Endothelial cell (in vitro differentiated cells): ENCODE measurements at regions not wholly inside any gene's neighbourhood (a gene's known extent, or its start where the extent isn't known, plus 50 kb on each side); places are given as distances from the start of the nearest gene placed in this dataset.
A peak's percentile ranks its signal among the peaks of the same experiment; 100 is the strongest.
"Not testable (repeated sequence)": the region's sequence is repeated elsewhere in the genome, so short reads cannot be mapped to it uniquely, and the experiment has no call there.

Source experiments
- DNase-seq: peaks from one replicate; pipeline ENCODE4 v3.0.0; 2021; ENCODE audit warnings: low spot score
- H3K27ac Mint-ChIP-seq: one replicate; pipeline ENCODE4 v1.8.0; 2021; ENCODE audit warnings: mixed read lengths, inconsistent platforms; ENCODE audit not compliant: unreplicated experiment
- H3K27me3 Mint-ChIP-seq: one replicate; pipeline ENCODE4 v1.8.0; 2021; ENCODE audit warnings: mild to moderate bottlenecking, moderate library complexity, mixed read lengths, inconsistent platforms; ENCODE audit not compliant: unreplicated experiment
- H3K36me3 Mint-ChIP-seq: one replicate; pipeline ENCODE4 v1.8.0; 2021; ENCODE audit warnings: mild to moderate bottlenecking, low read depth, mixed read lengths, inconsistent platforms; ENCODE audit not compliant: unreplicated experiment
- H3K4me1 Mint-ChIP-seq: one replicate; pipeline ENCODE4 v1.8.0; 2021; ENCODE audit warnings: mild to moderate bottlenecking, mixed read lengths, inconsistent platforms; ENCODE audit not compliant: unreplicated experiment
- H3K4me3 Mint-ChIP-seq: one replicate; pipeline ENCODE4 v1.8.0; 2021; ENCODE audit warnings: mild to moderate bottlenecking, mixed read lengths, inconsistent platforms; ENCODE audit not compliant: unreplicated experiment
- H3K9me3 Mint-ChIP-seq: one replicate; pipeline ENCODE4 v1.8.0; 2021; ENCODE audit warnings: mixed read lengths, inconsistent platforms; ENCODE audit not compliant: unreplicated experiment

DNA sequence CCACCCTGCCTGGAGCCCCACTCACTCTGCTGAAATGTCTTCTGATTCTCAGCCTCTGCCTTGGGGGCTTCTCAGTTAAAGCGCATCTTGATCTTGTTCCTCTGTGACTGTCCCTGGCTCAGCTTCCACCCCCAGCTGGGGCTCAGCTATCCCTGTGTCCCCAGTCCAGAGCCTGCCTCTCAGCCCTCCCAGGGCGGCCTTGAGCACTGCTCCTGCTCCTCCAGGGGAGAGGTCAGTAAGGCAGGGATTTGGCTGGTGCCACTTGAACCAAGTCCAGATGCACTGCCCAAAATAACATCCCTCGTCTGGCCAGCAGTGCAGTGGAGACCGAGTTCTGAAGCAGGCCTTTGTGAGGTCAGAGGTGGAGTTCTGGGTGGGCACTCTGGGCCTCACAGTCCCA, 1950.8 kb downstream of the FOXD4L5 start:
- H3K4me1 Mint-ChIP-seq, H3K27me3 Mint-ChIP-seq, DNase-seq, H3K4me3 Mint-ChIP-seq, H3K9me3 Mint-ChIP-seq, H3K27ac Mint-ChIP-seq, H3K36me3 Mint-ChIP-seq: not testable (repeated sequence)

- DNase-seq, H3K27ac Mint-ChIP-seq, H3K4me1 Mint-ChIP-seq, H3K9me3 Mint-ChIP-seq, H3K36me3 Mint-ChIP-seq, H3K27me3 Mint-ChIP-seq, H3K4me3 Mint-ChIP-seq: not testable (repeated sequence)
Measured at GRCh38 chr9:63333083-63333482, 1951.9 kb downstream of the FOXD4L5 start.

DNA sequence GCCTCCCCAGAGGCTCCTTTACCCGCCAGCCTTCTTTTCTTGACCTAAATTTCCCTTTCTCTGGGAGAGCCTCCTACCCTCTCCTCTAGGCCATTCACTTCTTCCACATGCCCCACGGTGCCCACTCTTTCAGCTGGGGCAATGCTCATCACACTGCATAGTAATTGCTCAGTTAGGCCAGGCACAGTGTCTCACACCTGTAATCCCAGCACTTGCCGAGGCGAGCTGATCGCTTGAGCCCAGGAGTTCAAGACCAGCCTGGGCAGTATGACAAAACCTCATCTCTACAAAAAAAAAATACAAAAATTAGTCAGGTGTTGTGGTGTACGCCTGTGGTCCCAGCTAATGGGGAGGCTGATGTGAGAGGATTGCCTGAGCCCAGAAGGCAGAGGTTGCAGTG, 1956.7 kb downstream of the FOXD4L5 start:
- H3K27me3 Mint-ChIP-seq, H3K9me3 Mint-ChIP-seq, H3K4me1 Mint-ChIP-seq, H3K4me3 Mint-ChIP-seq, DNase-seq, H3K27ac Mint-ChIP-seq: not testable (repeated sequence)
- peaks cover 12% of the 10 kb centered on the region for H3K36me3 Mint-ChIP-seq

DNA sequence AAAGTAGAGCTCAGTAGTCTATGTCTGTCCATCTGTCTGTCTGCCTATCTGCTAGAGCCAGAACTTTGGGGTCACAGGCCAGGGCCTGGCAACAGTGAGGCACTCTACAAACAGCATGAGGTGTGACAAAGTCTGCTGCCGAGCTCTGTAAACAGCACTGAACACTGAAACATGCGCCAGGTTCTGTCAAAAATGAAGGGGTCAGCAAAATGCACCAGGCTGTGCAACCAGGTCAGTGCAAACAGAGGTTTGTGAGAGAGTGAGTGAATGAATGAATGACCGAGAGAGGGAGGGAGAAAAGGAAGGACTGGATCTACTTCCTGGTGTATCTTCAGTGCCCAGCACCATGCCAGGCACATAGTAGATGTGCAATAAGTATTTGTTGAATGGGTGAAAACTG, 1957.8 kb downstream of the FOXD4L5 start:
- peaks cover 12% of the 10 kb centered on the region for H3K36me3 Mint-ChIP-seq
- H3K27ac Mint-ChIP-seq, DNase-seq, H3K9me3 Mint-ChIP-seq, H3K4me1 Mint-ChIP-seq, H3K27me3 Mint-ChIP-seq: not testable (repeated sequence)
- peak overlapping the region; percentile 33 for H3K4me3 Mint-ChIP-seq

DNA sequence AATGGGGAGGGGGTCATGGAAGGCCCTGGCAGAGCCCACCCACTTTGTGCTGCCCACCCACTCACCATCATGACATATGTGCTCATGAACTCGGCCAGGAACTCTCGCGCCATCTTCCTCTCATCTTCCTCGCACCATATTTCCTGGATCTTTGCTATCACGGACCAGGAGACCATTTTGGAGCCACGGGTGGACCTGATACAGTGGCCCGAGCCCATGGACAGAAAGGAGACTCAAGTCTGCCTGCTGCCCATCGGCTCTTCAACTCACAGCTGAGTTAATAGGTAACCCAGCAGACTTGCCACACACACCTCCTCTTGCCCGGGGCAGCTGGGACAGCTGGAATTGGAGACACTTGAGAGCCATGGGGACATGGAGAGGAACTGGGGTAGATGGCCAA, 1958.3 kb downstream of the FOXD4L5 start:
- H3K9me3 Mint-ChIP-seq, H3K4me3 Mint-ChIP-seq, H3K27me3 Mint-ChIP-seq, DNase-seq, H3K27ac Mint-ChIP-seq, H3K4me1 Mint-ChIP-seq: not testable (repeated sequence)
- peaks cover 12% of the 10 kb centered on the region for H3K36me3 Mint-ChIP-seq

DNA sequence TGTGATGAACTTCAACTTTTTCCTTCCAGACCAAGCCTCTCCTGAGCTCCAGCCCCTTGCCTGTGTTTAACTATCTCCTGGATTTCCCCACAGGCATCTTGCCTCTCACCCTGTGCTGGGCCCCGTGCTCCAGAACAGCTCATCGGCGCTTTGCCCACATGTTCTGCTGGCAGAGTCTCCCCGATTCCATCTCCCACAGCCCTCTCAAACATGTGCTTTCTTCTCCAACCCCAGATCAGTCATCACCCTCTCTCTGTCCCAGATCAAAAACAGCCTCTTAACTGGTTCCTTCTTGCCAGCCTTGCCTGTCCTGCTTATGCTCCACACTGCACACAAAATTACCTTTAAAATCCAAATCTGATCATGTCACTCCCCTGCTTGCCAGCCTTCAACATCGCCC, 1959.3 kb downstream of the FOXD4L5 start:
- H3K27ac Mint-ChIP-seq, H3K27me3 Mint-ChIP-seq, H3K4me3 Mint-ChIP-seq, H3K9me3 Mint-ChIP-seq, DNase-seq, H3K4me1 Mint-ChIP-seq: not testable (repeated sequence)
- H3K36me3 Mint-ChIP-seq = peaks cover 12% of the 10 kb centered on the region

- H3K36me3 Mint-ChIP-seq, H3K4me1 Mint-ChIP-seq, DNase-seq, H3K27ac Mint-ChIP-seq, H3K27me3 Mint-ChIP-seq, H3K9me3 Mint-ChIP-seq, H3K4me3 Mint-ChIP-seq: not testable (repeated sequence)
Measured at GRCh38 chr9:63318093-63318492, 1966.9 kb downstream of the FOXD4L5 start.

DNA sequence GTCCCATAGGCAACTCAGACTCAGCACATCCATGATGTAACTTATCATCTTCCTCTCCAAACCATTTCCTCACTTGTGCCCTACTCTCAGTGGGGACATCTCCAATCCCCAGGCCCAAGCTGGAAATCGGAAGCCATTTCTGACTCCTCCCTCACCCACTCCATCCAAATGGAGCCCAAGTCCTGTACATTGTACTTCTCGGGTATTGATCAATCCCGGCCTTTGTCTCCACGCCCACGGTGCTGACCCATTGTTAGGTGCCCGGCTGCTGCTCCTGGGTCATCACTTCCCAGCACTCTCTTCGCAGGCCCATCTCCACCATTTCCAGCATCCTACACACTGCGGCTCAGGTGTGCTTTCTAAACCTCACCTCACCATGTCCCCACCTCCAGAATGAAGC, 1969.6 kb downstream of the FOXD4L5 start:
- not testable (repeated sequence) for H3K9me3 Mint-ChIP-seq, H3K36me3 Mint-ChIP-seq, H3K27me3 Mint-ChIP-seq, DNase-seq, H3K27ac Mint-ChIP-seq, H3K4me1 Mint-ChIP-seq, H3K4me3 Mint-ChIP-seq

DNA sequence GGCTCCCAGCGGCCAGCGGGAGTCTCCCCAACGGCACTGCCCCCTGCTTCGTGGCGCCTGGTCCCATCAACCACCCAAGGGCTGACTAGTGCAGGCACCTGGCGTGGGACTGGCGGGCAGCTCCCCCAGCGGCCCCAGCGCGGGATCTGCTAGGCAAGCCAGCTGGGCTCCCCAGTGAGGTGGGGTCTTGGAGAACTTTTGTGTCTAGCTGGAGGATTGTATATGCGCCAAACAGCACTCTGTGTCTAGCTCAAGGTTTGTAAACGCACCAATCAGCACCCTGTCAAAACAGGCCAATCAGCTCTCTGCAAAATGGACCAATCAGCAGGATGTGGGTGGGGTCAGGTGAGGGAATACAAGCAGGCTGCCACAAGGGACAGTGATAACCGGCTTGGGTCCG, 1988.2 kb downstream of the FOXD4L5 start:
- not testable (repeated sequence) for H3K4me3 Mint-ChIP-seq, H3K4me1 Mint-ChIP-seq, H3K36me3 Mint-ChIP-seq

DNA sequence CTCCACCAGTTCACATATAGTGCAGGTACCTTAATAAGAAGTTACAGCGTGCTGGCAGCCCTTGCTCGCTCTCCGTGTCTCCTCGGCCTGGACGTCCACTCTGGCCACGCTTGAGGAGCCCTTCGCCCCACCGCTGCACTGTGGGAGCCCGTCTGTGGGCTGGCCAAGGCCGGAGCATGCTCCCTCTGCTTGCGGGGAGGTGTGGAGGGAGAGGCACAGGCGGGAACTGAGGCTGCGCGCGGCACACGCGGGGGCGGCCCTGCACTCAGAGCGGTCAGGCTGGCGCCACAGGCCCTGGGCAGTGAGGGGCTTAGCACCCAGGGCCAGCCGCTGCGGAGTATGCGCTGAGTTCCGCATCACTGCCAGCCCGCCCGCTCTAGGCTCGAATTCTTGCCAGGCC, 1988.6 kb downstream of the FOXD4L5 start:
- not testable (repeated sequence) for H3K27ac Mint-ChIP-seq, H3K27me3 Mint-ChIP-seq, H3K36me3 Mint-ChIP-seq, H3K9me3 Mint-ChIP-seq, H3K4me1 Mint-ChIP-seq, DNase-seq, H3K4me3 Mint-ChIP-seq

More for the DNA sequence above, 1988.2 kb downstream of the FOXD4L5 start:
- H3K9me3 Mint-ChIP-seq, DNase-seq, H3K27ac Mint-ChIP-seq, H3K27me3 Mint-ChIP-seq: not testable (repeated sequence)

DNA sequence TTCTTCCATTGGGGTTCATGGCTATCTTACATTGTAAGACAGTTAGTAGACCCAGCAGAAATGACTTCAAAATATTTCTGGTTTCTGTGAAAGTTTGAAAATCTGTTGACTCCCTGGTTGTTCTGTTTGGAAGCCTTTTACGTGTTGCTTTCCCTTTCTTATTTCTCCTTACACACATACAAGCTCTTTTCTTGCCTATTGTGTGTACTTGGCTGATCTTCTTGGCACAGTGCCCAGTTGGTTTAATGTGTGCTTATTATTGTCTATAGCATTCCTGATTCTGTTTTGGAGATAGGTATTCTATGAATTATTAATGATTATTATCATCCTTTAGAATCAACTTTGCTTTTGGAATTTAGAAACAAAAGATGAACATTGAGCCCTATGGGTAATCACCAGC, 1995.0 kb downstream of the FOXD4L5 start:
- H3K27me3 Mint-ChIP-seq, H3K27ac Mint-ChIP-seq, H3K4me3 Mint-ChIP-seq, H3K36me3 Mint-ChIP-seq, DNase-seq, H3K9me3 Mint-ChIP-seq, H3K4me1 Mint-ChIP-seq: not testable (repeated sequence)
